Kidney epithelial cell (primary cell): ENCODE measurements at regions not wholly inside any gene's neighbourhood (a gene's known extent, or its start where the extent isn't known, plus 50 kb on each side); places are given as distances from the start of the nearest gene placed in this dataset.

ENCODE experiments used
- DNase-seq: peaks from one replicate; pipeline ENCODE4 v3.0.0-alpha.2; 2010; ENCODE audit warnings: low read depth
- H3K27me3 ChIP-seq: 2 replicates; pipeline ENCODE4 v1.6.0; 2011; ENCODE audit warnings: low read length; ENCODE audit not compliant: control insufficient read depth, insufficient read depth
- H3K36me3 ChIP-seq: 2 replicates; pipeline ENCODE4 v1.5.1; 2011; ENCODE audit warnings: low read length; ENCODE audit not compliant: control insufficient read depth, insufficient read depth
- H3K4me3 ChIP-seq: 2 replicates; pipeline ENCODE4 v1.5.1; 2011; ENCODE audit warnings: low read depth, mild to moderate bottlenecking, control low read depth, low read length
- TF ChIP-seq, protein P1 (sequence below): IDR thresholded peaks from 2 replicates; pipeline ENCODE4 v1.5.1; 2011; ENCODE audit warnings: mild to moderate bottlenecking, moderate library complexity, low read length, control low read depth, inconsistent platforms; ENCODE audit not compliant: insufficient read depth, poor library complexity, severe bottlenecking

DNA sequence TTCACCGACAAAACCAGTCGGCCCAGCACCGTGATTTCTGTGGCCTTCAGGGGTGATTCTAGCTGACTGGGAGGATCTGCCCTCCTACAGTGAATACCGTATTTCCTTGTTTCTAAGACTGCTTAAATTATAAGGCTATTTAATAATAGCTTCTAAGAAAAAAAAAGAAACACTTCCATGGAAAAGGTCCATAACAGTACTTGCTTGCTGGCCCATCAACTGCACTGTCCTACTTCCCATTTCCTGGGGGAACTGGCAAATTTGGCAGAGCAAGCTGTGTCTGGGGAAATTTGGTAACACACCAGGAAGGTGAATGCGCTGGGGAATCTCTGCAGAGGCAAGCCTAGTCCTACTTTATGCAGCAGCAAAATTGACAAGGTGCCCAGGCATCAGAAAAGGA is 214.0 kb downstream of the ZNF326 start:
- H3K36me3 ChIP-seq = no peaks in the 10 kb centered on the region
- no peaks in the 10 kb centered on the region for H3K27me3 ChIP-seq
- no peak overlapping the region for H3K4me3 ChIP-seq
- DNase-seq = no peak
- TF ChIP-seq, protein P1, sequence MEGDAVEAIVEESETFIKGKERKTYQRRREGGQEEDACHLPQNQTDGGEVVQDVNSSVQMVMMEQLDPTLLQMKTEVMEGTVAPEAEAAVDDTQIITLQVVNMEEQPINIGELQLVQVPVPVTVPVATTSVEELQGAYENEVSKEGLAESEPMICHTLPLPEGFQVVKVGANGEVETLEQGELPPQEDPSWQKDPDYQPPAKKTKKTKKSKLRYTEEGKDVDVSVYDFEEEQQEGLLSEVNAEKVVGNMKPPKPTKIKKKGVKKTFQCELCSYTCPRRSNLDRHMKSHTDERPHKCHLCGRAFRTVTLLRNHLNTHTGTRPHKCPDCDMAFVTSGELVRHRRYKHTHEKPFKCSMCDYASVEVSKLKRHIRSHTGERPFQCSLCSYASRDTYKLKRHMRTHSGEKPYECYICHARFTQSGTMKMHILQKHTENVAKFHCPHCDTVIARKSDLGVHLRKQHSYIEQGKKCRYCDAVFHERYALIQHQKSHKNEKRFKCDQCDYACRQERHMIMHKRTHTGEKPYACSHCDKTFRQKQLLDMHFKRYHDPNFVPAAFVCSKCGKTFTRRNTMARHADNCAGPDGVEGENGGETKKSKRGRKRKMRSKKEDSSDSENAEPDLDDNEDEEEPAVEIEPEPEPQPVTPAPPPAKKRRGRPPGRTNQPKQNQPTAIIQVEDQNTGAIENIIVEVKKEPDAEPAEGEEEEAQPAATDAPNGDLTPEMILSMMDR = no peak

DNA sequence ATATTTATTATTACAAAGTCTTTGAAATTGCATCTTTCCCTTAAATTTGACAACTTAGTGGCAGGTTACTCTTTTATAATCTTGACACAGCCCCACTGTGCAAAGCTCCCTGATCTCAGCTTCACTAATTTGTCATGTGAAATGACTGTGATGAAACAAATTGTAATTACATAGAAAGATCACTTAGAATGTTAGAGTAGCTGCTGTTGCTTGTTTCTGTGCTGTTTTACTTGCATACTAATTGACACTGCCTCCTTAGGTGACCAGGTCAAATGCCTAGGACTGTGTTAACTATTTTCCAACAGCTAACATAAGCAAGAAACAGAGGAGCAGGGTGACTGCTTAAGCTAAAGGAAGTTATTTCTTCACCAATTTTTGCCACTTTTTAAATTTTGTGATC is 211.3 kb downstream of the ZNF326 start:
- no peak for DNase-seq
- Histone ChIP-seq H3K36me3 (no peaks in the 10 kb centered on the region), H3K27me3 (no peaks in the 10 kb centered on the region), H3K4me3 (no peak overlapping the region)
- TF ChIP-seq, protein P1 = no peak

DNA sequence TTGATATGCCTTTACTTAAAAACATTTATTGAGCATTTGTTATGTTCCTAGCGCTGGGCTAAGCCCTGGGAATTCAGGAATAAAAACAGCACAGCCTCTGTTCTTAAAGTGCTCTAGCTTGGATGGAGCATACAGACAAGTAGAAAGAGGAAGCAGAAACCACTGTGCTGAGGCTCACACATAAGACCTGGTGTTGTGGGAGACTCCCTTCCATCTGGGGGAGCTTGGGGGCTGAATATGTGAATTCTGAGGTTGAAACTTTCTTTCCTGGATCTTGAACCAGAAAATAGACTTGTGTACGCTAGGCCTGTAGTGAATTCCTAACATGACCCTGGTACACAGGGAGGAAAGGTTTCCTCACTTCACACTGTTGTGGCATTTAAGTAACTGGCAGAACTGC is 209.9 kb downstream of the ZNF326 start:
- H3K36me3 ChIP-seq = no peaks in the 10 kb centered on the region
- no peak for DNase-seq
- TF ChIP-seq, protein P1 = no peak
- H3K27me3 ChIP-seq = no peaks in the 10 kb centered on the region
- H3K4me3 ChIP-seq = no peak overlapping the region

DNA sequence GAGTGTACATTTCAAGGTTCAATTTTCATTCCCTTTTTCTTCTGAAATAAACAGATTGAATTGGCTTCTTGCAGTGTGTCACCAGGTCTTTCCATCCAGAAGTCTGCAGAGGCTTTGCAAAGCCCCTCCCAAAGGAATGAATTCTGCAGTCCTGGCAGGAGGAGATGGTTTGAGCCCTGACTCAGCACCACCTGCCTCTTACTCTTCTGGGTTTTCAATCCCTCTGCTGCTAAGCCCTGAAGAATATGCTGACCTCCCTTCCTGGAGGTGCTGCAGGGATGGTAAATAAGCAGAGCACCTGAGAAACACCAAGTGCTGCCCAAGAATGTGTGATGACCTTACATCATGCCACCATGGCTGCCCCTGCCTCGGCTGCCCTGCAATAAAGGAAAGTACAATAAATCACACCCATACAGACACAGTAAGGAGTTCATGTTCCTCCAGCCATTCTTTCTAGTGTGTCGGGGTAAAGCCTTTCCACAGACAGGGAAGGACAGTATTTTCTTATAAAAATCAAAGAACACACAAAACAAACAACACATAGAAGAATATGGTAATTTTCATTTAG is 209.2 kb downstream of the ZNF326 start:
- Histone ChIP-seq H3K4me3 (no peak overlapping the region), H3K27me3 (no peaks in the 10 kb centered on the region), H3K36me3 (no peaks in the 10 kb centered on the region)
- DNase-seq = no peak
- TF ChIP-seq, protein P1 = no peak

DNA sequence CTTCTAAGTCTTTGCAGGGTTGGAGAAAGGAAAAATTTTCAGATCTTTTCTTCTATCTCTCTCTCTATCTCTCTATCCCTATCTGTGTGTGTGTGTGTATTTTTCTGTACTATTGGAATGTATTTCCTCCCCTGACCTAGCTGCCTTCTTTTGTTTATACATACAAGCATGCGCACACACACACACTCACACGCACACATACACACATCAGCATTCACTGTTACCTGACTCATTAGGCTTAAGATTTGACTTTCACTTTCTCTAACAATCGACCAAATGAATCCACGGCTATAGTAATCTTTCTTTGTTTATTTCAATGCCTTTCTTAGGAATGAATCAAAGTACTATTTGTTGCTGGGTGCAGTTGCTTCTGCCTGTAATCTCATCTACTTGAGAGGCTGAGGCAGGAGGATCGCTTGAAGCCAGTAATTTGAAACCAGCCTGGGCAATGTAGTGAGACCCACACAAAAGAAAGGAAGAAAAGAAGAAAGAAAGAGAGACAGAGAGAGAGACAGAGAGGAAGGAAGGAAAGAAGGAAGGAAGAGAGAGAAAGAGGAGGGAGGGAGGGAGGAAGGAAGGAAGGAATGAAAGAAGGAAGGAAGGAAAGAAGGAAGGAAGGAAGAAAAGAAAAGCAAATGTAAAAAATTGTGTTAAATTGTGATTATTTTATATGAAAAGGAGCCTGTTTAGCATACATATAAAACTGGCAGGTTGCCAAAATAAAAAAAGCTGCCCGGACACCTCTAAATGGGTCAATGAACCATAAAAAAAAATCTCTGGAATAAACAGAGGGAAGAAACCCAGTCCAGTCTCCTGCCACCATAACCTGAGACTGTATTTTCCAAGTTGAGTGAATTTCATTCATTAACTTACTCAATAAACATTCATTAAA is 206.8 kb downstream of the ZNF326 start:
- TF ChIP-seq, protein P1 = no peak
- no peak for DNase-seq
- Histone ChIP-seq H3K4me3 (no peak overlapping the region), H3K27me3 (peaks cover 4% of the 10 kb centered on the region), H3K36me3 (no peaks in the 10 kb centered on the region)
